GM19463 (cell line): ENCODE measurements at regions not wholly inside any gene's neighbourhood (a gene's known extent, or its start where the extent isn't known, plus 50 kb on each side); places are given as distances from the start of the nearest gene placed in this dataset.
A peak's percentile ranks its signal among the peaks of the same experiment; 100 is the strongest.

Source experiments
- ATAC-seq: cut with Tn5 transposase; IDR thresholded peaks from one replicate; pipeline ENCODE4 v1.9.1; 2021; ENCODE audit warnings: mild to moderate bottlenecking, moderate library complexity; ENCODE audit not compliant: unreplicated experiment

- no peak for ATAC-seq
These were observed 171.2 kb downstream of the ZNF365 start for GRCh38 chr10:62545160-62546066.

- ATAC-seq: no peak
These were observed 174.5 kb downstream of the ZNF365 start for GRCh38 chr10:62548686-62549085.

GRCh38 chr10:62550173-62550572 is 176.0 kb downstream of the ZNF365 start:
- ATAC-seq: no peak

- peak; percentile 88 for ATAC-seq
These were observed 180.5 kb downstream of the ZNF365 start for GRCh38 chr10:62554632-62555199.

GRCh38 chr10:62559481-62560200 is 185.5 kb downstream of the ZNF365 start:
- ATAC-seq: no peak

- ATAC-seq: no peak
These were observed 186.1 kb downstream of the ZNF365 start for GRCh38 chr10:62560201-62560819.

GRCh38 chr10:62561151-62561550 is 187.0 kb downstream of the ZNF365 start:
- no peak for ATAC-seq

- no peak for ATAC-seq
These were observed 187.9 kb downstream of the ZNF365 start for GRCh38 chr10:62562101-62562500.

- no peak for ATAC-seq
These were observed 188.6 kb downstream of the ZNF365 start for GRCh38 chr10:62562795-62563194.

- ATAC-seq: no peak
These were observed 199.8 kb downstream of the ZNF365 start for GRCh38 chr10:62573929-62574328.

GRCh38 chr10:62577076-62577475 is 202.9 kb downstream of the ZNF365 start:
- ATAC-seq: peak; percentile 45

GRCh38 chr10:62577666-62578291 is 203.6 kb downstream of the ZNF365 start:
- ATAC-seq: no peak

- no peak for ATAC-seq
These were observed 204.1 kb downstream of the ZNF365 start for GRCh38 chr10:62578301-62578700.

- no peak for ATAC-seq
These were observed 204.7 kb downstream of the ZNF365 start for GRCh38 chr10:62578916-62579315.

GRCh38 chr10:62580396-62580795 is 206.2 kb downstream of the ZNF365 start:
- no peak for ATAC-seq

- ATAC-seq: no peak
These were observed 207.2 kb downstream of the ZNF365 start for GRCh38 chr10:62581351-62581750.

- no peak for ATAC-seq
These were observed 208.0 kb downstream of the ZNF365 start for GRCh38 chr10:62582101-62582705.

GRCh38 chr10:62582804-62583208 is 208.6 kb downstream of the ZNF365 start:
- ATAC-seq: no peak

GRCh38 chr10:62583876-62584615 is 209.9 kb downstream of the ZNF365 start:
- peak; percentile 79 for ATAC-seq

GRCh38 chr10:62584731-62585130 is 210.6 kb downstream of the ZNF365 start:
- ATAC-seq: no peak
